22Rv1 (cell line): ENCODE measurements at regions not wholly inside any gene's neighbourhood (a gene's known extent, or its start where the extent isn't known, plus 50 kb on each side); places are given as distances from the start of the nearest gene placed in this dataset.

ENCODE experiments used
- H3K27ac ChIP-seq: fragments of 450-650 bp; 2 replicates; pipeline ENCODE4 v1.5.1; 2017
- ZFX ChIP-seq: fragments of 450-650 bp; IDR thresholded peaks from 2 replicates; pipeline ENCODE4 v1.6.1; 2017; ENCODE audit warnings: antibody characterized with exemption, borderline replicate concordance
- TF ChIP-seq, protein P1 (sequence below): fragments of 450-650 bp; IDR thresholded peaks from 2 replicates; pipeline ENCODE4 v1.5.1; 2017; ENCODE audit warnings: mild to moderate bottlenecking

DNA sequence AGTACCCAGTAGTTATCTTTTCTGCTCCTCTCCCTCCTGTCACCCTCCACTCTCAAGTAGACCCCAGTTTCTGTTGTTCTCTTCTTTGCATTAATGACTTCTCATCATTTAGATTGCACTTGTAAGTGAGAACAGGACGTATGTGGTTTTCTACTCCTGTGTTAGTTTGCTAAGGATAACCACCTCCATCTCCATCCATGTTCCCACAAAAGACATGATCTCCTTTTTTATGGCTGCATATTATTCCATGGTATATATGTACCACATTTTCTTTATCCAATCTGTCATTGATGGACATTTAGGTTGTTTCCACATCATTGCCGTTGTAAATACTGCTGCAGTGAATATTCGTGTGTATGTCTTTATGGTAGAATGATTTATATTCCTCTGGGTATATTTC is 1346.5 kb downstream of the MRPL39 start:
- no peak overlapping the region for H3K27ac ChIP-seq
- TF ChIP-seq ZFX = no peak
- TF ChIP-seq, protein P1, sequence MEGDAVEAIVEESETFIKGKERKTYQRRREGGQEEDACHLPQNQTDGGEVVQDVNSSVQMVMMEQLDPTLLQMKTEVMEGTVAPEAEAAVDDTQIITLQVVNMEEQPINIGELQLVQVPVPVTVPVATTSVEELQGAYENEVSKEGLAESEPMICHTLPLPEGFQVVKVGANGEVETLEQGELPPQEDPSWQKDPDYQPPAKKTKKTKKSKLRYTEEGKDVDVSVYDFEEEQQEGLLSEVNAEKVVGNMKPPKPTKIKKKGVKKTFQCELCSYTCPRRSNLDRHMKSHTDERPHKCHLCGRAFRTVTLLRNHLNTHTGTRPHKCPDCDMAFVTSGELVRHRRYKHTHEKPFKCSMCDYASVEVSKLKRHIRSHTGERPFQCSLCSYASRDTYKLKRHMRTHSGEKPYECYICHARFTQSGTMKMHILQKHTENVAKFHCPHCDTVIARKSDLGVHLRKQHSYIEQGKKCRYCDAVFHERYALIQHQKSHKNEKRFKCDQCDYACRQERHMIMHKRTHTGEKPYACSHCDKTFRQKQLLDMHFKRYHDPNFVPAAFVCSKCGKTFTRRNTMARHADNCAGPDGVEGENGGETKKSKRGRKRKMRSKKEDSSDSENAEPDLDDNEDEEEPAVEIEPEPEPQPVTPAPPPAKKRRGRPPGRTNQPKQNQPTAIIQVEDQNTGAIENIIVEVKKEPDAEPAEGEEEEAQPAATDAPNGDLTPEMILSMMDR = no peak

DNA sequence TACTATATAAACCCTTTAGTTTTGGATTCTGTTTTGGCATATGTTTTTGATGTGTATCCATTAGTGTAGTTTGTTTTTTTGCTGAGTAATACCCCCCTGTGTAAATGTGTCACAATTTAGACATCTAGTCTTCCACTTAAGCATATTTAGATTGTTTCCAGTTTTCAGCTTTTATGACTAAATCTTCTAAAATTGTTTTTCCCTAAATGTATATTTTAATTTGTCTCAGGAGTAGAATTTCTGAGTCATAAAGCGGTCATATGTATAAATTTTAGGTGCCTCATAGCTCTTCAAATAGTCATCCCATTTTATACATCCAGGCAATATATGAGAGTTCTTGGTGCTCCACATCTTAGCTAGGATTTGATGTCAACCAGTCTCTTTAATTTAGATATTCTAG is 1348.0 kb downstream of the MRPL39 start:
- TF ChIP-seq, protein P1 = no peak
- no peak for TF ChIP-seq ZFX

GRCh38 chr21:24255591-24255990 is 1351.7 kb downstream of the MRPL39 start:
- TF ChIP-seq, protein P1 = no peak
- TF ChIP-seq ZFX = no peak
- H3K27ac ChIP-seq = no peak overlapping the region

More for the DNA sequence above, 1348.0 kb downstream of the MRPL39 start:
- no peak overlapping the region for H3K27ac ChIP-seq

DNA sequence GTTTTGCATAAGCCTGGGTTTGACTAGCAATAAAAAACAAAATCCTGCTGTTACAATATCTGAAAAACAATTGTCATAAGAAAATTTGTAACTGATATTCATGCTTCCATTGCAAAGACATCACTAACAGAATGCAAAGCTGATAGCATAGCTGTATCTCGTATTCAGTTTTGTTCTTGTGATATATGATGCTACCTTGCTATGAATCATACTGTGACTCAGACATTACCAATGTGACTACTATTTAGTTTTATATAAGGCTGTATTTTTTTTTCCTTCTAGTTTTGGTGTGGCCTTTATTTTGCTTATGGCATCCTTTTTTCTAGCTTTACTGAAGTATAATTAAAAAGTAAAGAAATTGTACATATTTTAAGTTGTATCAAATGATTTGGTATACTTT is 1381.8 kb downstream of the MRPL39 start:
- H3K27ac ChIP-seq = no peak overlapping the region
- TF ChIP-seq ZFX = no peak
- TF ChIP-seq, protein P1 = no peak

- no peak for TF ChIP-seq ZFX
- TF ChIP-seq, protein P1 = no peak
- H3K27ac ChIP-seq = no peak overlapping the region
Observed at GRCh38 chr21:24224422-24224821, 1382.9 kb downstream of the MRPL39 start.

- no peak for TF ChIP-seq ZFX
- TF ChIP-seq, protein P1 = no peak
- H3K27ac ChIP-seq = no peak overlapping the region
Observed at GRCh38 chr21:24223624-24224023, 1383.7 kb downstream of the MRPL39 start.

GRCh38 chr21:24222676-24223075 is 1384.6 kb downstream of the MRPL39 start:
- no peak overlapping the region for H3K27ac ChIP-seq
- no peak for TF ChIP-seq ZFX
- TF ChIP-seq, protein P1 = no peak
